DOHH2 (cell line): ENCODE measurements at regions not wholly inside any gene's neighbourhood (a gene's known extent, or its start where the extent isn't known, plus 50 kb on each side); places are given as distances from the start of the nearest gene placed in this dataset.

ENCODE experiments used
- H3F3A ChIP-seq: fragments of 200-600 bp; sonication (generic), shearing (Covaris generic); 2 replicates; pipeline ENCODE4 v1.6.0; 2016; ENCODE audit warnings: antibody characterized with exemption, mild to moderate bottlenecking; ENCODE audit not compliant: control insufficient read depth, insufficient read depth
- H3K27ac ChIP-seq: fragments of 200-600 bp; sonication (generic); 2 replicates; pipeline ENCODE4 v1.5.1; 2014; ENCODE audit warnings: low read depth, mild to moderate bottlenecking, low read length, moderate library complexity
- H3K27me3 ChIP-seq: fragments of 200-600 bp; sonication (generic); 2 replicates; pipeline ENCODE4 v1.6.1; 2014; ENCODE audit warnings: mild to moderate bottlenecking, low read length, mixed read lengths; ENCODE audit not compliant: control insufficient read depth
- H3K36me3 ChIP-seq: fragments of 200-600 bp; sonication (generic); 2 replicates; pipeline ENCODE4 v1.6.1; 2014; ENCODE audit warnings: mild to moderate bottlenecking, low read length, moderate library complexity, mixed read lengths; ENCODE audit not compliant: control insufficient read depth
- H3K4me1 ChIP-seq: fragments of 200-600 bp; sonication (generic); 2 replicates; pipeline ENCODE4 v1.6.1; 2014; ENCODE audit warnings: mild to moderate bottlenecking, low read length, mixed read lengths; ENCODE audit not compliant: control insufficient read depth
- H3K4me2 ChIP-seq: fragments of 200-600 bp; sonication (generic); 2 replicates; pipeline ENCODE4 v1.6.0; 2014; ENCODE audit warnings: mild to moderate bottlenecking, low read length, moderate library complexity
- H3K4me3 ChIP-seq: fragments of 200-600 bp; sonication (generic); 2 replicates; pipeline ENCODE4 v1.5.1; 2014; ENCODE audit warnings: mild to moderate bottlenecking, low read length, mixed read lengths
- H3K79me2 ChIP-seq: fragments of 200-600 bp; sonication (generic); 2 replicates; pipeline ENCODE4 v1.6.1; 2014; ENCODE audit warnings: mild to moderate bottlenecking, low read length, mixed read lengths; ENCODE audit not compliant: control insufficient read depth
- H3K9me2 ChIP-seq: fragments of 200-600 bp; sonication (generic); replicated peaks from 2 replicates; pipeline ENCODE4 v1.6.1; 2014; ENCODE audit warnings: mild to moderate bottlenecking, low read length, mixed read lengths; ENCODE audit not compliant: control insufficient read depth
- H3K9me3 ChIP-seq: fragments of 200-600 bp; sonication (generic); 2 replicates; pipeline ENCODE4 v1.6.1; 2014; ENCODE audit warnings: antibody characterized with exemption, low read length, mixed read lengths; ENCODE audit not compliant: control insufficient read depth, insufficient read depth
- H4K20me1 ChIP-seq: fragments of 200-600 bp; sonication (generic); 2 replicates; pipeline ENCODE4 v1.6.0; 2014; ENCODE audit warnings: low read depth, mild to moderate bottlenecking, antibody characterized with exemption, low read length, moderate library complexity; ENCODE audit not compliant: control insufficient read depth, insufficient read depth
- CTCF ChIP-seq: fragments of 200-600 bp; sonication (generic); IDR thresholded peaks from one replicate; pipeline ENCODE4 v1.5.1; 2014; ENCODE audit warnings: antibody characterized with exemption, mild to moderate bottlenecking, low read depth, low read length; ENCODE audit not compliant: poor library complexity, severe bottlenecking
- EZH2phosphoT487 ChIP-seq: fragments of 200-600 bp; sonication (generic); IDR thresholded peaks from 2 replicates; pipeline ENCODE4 v1.6.1; 2017; ENCODE audit warnings: borderline replicate concordance, mild to moderate bottlenecking, antibody characterized with exemption, low read length, moderate library complexity, mixed read lengths

DNA sequence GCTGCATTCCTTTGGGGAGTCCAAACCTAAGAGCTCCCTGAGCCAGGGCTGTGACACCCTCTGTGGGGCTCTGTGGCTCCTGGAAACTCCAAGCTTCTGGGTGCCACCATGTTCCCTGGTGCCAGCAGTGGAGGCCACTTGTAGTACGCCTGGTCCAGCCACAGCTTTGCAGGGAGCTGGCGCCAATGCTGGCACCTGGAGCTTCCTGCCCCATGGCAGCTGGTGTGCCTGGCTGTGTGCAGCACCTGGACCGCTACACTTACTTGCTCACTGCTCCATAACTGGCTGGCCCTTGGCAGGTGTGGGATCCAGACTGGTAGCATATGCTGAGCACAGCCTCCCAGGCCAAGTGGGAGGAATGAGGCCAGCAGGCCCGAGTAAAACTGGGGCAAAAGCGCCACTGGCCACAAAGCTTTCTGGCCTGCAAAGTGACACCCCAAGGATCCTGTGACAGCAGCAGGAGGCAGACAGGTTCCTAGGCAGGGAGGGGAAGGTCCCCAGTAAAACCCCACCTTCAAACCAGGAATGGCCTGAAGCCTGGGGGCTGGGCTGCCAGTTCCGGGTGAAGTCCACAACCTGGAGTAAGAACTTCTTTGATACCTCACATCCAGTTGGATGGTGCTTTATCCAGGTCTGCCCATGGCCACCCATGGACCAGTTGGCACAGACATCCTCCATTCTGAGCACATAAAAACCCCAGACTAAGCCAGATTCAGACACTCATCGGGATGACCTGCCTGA lies 461.0 kb downstream of the TBC1D32 start:
- no peak overlapping the region for H3K4me3 ChIP-seq
- no peaks in the 10 kb centered on the region for H4K20me1 ChIP-seq
- H3K9me3 ChIP-seq: peaks cover 9% of the 10 kb centered on the region; the same call in 1 of the 2 replicates
- no peaks in the 10 kb centered on the region for H3K79me2 ChIP-seq
- H3K36me3 ChIP-seq: no peaks in the 10 kb centered on the region
- H3K27ac ChIP-seq: no peak overlapping the region
- no peaks in the 10 kb centered on the region for H3K27me3 ChIP-seq
- no peaks in the 10 kb centered on the region for H3F3A ChIP-seq
- no peak overlapping the region for H3K4me2 ChIP-seq
- H3K4me1 ChIP-seq: no peaks in the 10 kb centered on the region
- no peaks in the 10 kb centered on the region for H3K9me2 ChIP-seq
- TF ChIP-seq EZH2phosphoT487 (no peak), CTCF (no peak)

GRCh38 chr6:120872262-120872578 lies 462.1 kb downstream of the TBC1D32 start:
- no peak overlapping the region for H3K4me2 ChIP-seq
- no peak overlapping the region for H3K4me3 ChIP-seq
- no peaks in the 10 kb centered on the region for H3K9me2 ChIP-seq
- no peak overlapping the region for H3K27ac ChIP-seq
- peaks cover 9% of the 10 kb centered on the region; the same call in 1 of the 2 replicates for H3K9me3 ChIP-seq
- H3K79me2 ChIP-seq: no peaks in the 10 kb centered on the region
- no peaks in the 10 kb centered on the region for H3F3A ChIP-seq
- no peaks in the 10 kb centered on the region for H3K4me1 ChIP-seq
- H3K27me3 ChIP-seq: no peaks in the 10 kb centered on the region
- H4K20me1 ChIP-seq: no peaks in the 10 kb centered on the region
- TF ChIP-seq EZH2phosphoT487 (no peak), CTCF (no peak)
- H3K36me3 ChIP-seq: no peaks in the 10 kb centered on the region

- Histone ChIP-seq H3K27me3 (no peaks in the 10 kb centered on the region), H3K36me3 (no peaks in the 10 kb centered on the region)
Measured at GRCh38 chr6:120871416-120872261, 462.6 kb downstream of the TBC1D32 start.

More at GRCh38 chr6:120871416-120872261, 462.6 kb downstream of the TBC1D32 start:
- H3K4me3 ChIP-seq: no peak overlapping the region
- no peak overlapping the region for H3K27ac ChIP-seq
- no peaks in the 10 kb centered on the region for H3K9me2 ChIP-seq
- no peak for TF ChIP-seq EZH2phosphoT487
- TF ChIP-seq CTCF: no peak
- no peaks in the 10 kb centered on the region for H3F3A ChIP-seq
- H3K4me2 ChIP-seq: no peak overlapping the region
- H3K9me3 ChIP-seq: peaks cover 9% of the 10 kb centered on the region; the same call in 1 of the 2 replicates
- H3K4me1 ChIP-seq: no peaks in the 10 kb centered on the region
- no peaks in the 10 kb centered on the region for H3K79me2 ChIP-seq
- no peaks in the 10 kb centered on the region for H4K20me1 ChIP-seq
